ENCODE measurements at regions not wholly inside any gene's neighbourhood (a gene's known extent, or its start where the extent isn't known, plus 50 kb on each side); places are given as distances from the start of the nearest gene placed in this dataset.
"Not testable (repeated sequence)": the region's sequence is repeated elsewhere in the genome, so short reads cannot be mapped to it uniquely, and the experiment has no call there.

- Histone ChIP-seq H3K4me3 (no peak overlapping the region), H3K27me3 (no peaks in the 10 kb centered on the region), H3K36me3 (no peaks in the 10 kb centered on the region), H3K4me1 (no peaks in the 10 kb centered on the region), H3K27ac (no peak overlapping the region), H3K9me3 (no peaks in the 10 kb centered on the region)
- no peak for DNase-seq (ENCODE audit: low spot score in 2 of 2)
- intact Hi-C loops (cut with DNase I), result no loop called here
- TF ChIP-seq, protein P1, sequence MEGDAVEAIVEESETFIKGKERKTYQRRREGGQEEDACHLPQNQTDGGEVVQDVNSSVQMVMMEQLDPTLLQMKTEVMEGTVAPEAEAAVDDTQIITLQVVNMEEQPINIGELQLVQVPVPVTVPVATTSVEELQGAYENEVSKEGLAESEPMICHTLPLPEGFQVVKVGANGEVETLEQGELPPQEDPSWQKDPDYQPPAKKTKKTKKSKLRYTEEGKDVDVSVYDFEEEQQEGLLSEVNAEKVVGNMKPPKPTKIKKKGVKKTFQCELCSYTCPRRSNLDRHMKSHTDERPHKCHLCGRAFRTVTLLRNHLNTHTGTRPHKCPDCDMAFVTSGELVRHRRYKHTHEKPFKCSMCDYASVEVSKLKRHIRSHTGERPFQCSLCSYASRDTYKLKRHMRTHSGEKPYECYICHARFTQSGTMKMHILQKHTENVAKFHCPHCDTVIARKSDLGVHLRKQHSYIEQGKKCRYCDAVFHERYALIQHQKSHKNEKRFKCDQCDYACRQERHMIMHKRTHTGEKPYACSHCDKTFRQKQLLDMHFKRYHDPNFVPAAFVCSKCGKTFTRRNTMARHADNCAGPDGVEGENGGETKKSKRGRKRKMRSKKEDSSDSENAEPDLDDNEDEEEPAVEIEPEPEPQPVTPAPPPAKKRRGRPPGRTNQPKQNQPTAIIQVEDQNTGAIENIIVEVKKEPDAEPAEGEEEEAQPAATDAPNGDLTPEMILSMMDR (IDR thresholded peaks at IDR 0.05), result no peak
These were observed 430.5 kb downstream of the SHISA9 start for GRCh38 chr16:13331918-13332317.

DNA sequence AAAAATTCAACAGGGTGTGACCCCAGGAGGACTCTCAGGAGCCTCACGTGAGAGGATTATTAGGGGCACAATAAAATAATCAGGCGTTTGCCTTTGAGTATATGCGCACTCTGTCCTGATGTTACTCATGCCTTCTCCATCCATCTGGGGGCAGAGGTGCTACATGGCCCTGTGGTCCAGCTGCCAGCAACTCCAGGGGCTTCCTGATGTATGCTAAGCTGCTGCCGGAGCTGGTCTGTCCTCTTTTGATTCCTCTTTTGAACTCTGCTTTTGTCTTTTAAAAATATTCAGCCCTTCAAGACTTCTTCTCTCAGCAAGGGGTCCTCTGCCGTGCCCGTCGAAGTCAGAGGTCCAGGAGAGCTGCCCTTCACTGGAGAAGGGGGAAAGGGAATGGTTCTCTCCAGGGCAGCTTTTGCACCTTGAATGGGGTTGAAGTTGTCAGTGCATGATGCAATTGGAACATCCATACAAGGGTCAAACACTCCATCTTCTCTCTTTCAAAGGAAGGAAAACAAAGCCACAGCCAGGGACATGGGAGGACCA, 431.4 kb downstream of the SHISA9 start:
- intact Hi-C loops (cut with DNase I), result no loop called here
- DNase-seq (ENCODE audit: low spot score in 2 of 2), result no peak
- TF ChIP-seq, protein P1 (IDR thresholded peaks at IDR 0.05), result no peak
- H3K4me1 ChIP-seq, result no peaks in the 10 kb centered on the region
- H3K27ac ChIP-seq, result no peak overlapping the region
- H3K27me3 ChIP-seq, result no peaks in the 10 kb centered on the region
- no peaks in the 10 kb centered on the region for H3K36me3 ChIP-seq
- H3K9me3 ChIP-seq, result no peaks in the 10 kb centered on the region
- no peak overlapping the region for H3K4me3 ChIP-seq

- DNase-seq (ENCODE audit: low spot score in 2 of 2), result no peak
- TF ChIP-seq, protein P1 (IDR thresholded peaks at IDR 0.05), result no peak
- Histone ChIP-seq H3K36me3 (no peaks in the 10 kb centered on the region), H3K9me3 (no peaks in the 10 kb centered on the region), H3K4me1 (no peaks in the 10 kb centered on the region), H3K27ac (no peak overlapping the region), H3K27me3 (no peaks in the 10 kb centered on the region), H3K4me3 (no peak overlapping the region)
- intact Hi-C loops (cut with DNase I), result no loop called here
These were observed 431.9 kb downstream of the SHISA9 start for GRCh38 chr16:13333336-13333735.

DNA sequence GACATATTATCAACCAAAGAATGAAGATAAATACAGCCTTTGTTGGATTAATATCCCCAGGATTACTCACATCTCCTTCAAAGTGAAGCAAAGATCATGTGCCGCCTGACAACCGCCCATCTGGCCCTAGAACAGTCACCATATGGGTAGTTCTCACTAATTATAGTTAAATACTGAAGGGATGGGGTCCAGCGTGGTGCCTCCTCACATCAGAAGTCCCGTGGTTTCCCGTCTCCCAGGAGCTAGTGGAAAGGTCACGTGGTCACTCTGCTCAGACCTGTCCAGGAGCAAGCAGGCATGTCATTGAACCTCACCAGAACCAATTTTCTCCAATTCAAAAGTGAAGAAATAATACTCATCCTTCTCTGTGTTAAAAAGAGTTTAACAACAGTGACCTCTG, 434.5 kb downstream of the SHISA9 start:
- TF ChIP-seq, protein P1 (IDR thresholded peaks at IDR 0.05), result no peak
- Histone ChIP-seq H3K9me3 (no peaks in the 10 kb centered on the region), H3K4me1 (no peaks in the 10 kb centered on the region), H3K27me3 (no peaks in the 10 kb centered on the region), H3K27ac (no peak overlapping the region), H3K36me3 (no peaks in the 10 kb centered on the region), H3K4me3 (no peak overlapping the region)
- intact Hi-C loops (cut with DNase I), result no loop called here
- no peak for DNase-seq (ENCODE audit: low spot score in 2 of 2)

DNA sequence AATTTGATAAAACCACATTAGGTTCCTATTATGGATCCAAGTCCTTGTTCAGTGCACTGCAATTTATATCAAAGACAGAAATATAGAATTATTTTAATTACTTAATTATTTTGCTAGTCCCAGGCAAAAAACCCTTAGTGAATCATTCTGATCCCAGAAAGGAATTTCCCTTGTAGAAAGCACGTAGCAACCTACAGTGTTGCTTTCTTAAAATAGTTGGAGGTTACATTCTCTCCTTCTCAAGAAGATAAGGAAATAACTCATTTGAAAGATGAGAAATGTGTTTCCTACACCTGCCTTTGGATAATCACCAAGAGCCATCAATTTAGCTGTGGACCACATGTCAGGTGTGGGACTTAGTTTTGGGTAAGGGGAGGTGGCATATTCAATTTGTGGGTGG, 434.9 kb downstream of the SHISA9 start:
- H3K27ac ChIP-seq, result no peak overlapping the region
- H3K9me3 ChIP-seq, result no peaks in the 10 kb centered on the region
- TF ChIP-seq, protein P1 (IDR thresholded peaks at IDR 0.05), result no peak
- no peak overlapping the region for H3K4me3 ChIP-seq
- DNase-seq (ENCODE audit: low spot score in 2 of 2), result no peak
- no peaks in the 10 kb centered on the region for H3K4me1 ChIP-seq
- H3K36me3 ChIP-seq, result no peaks in the 10 kb centered on the region
- intact Hi-C loops (cut with DNase I), result no loop called here
- no peaks in the 10 kb centered on the region for H3K27me3 ChIP-seq

DNA sequence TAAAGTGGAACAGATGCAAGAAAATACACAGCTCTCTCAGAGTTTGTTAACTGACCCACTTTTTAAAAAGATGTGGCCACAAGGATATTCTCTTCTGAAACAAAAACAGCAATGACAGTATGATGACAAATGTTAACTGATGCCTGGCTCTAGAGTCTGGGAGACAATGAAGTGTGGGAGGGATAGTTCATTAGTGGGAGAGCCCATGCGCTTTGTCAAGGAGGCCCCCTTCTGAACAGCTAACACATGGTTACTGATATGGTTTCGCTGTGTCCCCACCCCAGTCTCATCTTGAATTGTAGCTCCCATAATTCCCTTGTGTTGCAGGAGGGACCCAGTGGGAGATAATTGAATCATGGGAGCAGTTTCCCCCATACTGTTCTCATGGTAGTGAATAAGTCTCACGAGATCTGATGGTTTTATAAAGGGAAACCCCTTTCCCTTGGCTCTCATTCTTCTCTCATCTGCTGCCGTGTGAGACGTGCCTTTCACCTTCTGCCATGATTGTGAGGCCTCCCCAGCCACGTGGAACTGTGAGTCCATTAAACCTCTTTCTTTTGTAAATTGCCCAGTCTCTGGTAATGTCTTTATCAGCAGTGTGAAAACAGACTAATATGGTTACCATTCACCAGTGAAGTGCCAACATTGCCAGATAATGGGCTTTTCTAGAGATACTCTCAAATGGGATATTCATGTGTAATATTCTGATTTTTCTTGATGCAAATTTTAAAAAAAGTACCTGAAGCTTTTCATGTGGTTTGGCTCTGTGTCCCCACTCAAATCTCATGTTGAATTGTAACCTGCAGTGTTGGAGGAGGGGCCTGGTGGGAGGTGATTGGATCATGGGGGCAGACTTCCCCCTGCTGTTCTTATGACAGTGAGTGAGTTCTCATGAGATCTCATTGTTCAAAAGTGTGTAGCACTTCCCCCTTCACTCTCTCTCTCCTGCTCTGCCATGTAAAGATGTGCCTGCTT, 435.8 kb downstream of the SHISA9 start:
- H3K9me3 ChIP-seq; DNase-seq (ENCODE audit: low spot score in 2 of 2); H3K27ac ChIP-seq; H3K4me3 ChIP-seq; H3K36me3 ChIP-seq; H3K27me3 ChIP-seq; H3K4me1 ChIP-seq; intact Hi-C loops (cut with DNase I): not testable (repeated sequence)

Data from ascending aorta (tissue), 2 donors.